ENCODE measurements at regions not wholly inside any gene's neighbourhood (a gene's known extent, or its start where the extent isn't known, plus 50 kb on each side); places are given as distances from the start of the nearest gene placed in this dataset.
A peak's percentile ranks its signal among the peaks of the same experiment; 100 is the strongest.

DNA sequence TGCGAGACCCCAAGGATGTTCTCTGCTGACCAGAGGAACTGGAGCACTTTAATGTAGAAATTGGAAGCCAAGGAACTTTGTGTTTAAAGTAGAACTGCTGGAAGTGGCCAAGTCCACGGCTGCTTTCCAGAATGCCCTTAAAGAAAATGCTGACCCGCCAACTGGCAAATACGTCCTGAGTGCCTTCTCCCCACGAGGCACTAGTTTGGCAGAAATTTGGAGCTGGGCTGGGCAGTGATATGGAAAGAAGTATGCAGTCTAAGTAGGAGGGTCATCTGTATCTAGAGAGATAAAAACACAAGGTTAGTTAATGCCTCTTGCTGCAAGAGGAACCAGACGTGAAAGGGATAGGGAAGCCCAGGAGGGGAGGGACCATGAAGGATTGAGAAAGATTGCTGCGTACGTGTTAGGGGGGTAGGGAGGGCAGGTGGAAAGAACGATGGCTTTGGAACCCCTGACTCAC, 59.3 kb upstream of the RFX8 start:
- TF ChIP-seq, protein P1, sequence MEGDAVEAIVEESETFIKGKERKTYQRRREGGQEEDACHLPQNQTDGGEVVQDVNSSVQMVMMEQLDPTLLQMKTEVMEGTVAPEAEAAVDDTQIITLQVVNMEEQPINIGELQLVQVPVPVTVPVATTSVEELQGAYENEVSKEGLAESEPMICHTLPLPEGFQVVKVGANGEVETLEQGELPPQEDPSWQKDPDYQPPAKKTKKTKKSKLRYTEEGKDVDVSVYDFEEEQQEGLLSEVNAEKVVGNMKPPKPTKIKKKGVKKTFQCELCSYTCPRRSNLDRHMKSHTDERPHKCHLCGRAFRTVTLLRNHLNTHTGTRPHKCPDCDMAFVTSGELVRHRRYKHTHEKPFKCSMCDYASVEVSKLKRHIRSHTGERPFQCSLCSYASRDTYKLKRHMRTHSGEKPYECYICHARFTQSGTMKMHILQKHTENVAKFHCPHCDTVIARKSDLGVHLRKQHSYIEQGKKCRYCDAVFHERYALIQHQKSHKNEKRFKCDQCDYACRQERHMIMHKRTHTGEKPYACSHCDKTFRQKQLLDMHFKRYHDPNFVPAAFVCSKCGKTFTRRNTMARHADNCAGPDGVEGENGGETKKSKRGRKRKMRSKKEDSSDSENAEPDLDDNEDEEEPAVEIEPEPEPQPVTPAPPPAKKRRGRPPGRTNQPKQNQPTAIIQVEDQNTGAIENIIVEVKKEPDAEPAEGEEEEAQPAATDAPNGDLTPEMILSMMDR (IDR thresholded peaks at IDR 0.05) = no peak
- TF ChIP-seq EP300 (IDR thresholded peaks at IDR 0.05) = no peak
- no peak for TF ChIP-seq POLR2A (IDR thresholded peaks at IDR 0.05)
- TF ChIP-seq POLR2AphosphoS5 (IDR thresholded peaks at IDR 0.05) = no peak

DNA sequence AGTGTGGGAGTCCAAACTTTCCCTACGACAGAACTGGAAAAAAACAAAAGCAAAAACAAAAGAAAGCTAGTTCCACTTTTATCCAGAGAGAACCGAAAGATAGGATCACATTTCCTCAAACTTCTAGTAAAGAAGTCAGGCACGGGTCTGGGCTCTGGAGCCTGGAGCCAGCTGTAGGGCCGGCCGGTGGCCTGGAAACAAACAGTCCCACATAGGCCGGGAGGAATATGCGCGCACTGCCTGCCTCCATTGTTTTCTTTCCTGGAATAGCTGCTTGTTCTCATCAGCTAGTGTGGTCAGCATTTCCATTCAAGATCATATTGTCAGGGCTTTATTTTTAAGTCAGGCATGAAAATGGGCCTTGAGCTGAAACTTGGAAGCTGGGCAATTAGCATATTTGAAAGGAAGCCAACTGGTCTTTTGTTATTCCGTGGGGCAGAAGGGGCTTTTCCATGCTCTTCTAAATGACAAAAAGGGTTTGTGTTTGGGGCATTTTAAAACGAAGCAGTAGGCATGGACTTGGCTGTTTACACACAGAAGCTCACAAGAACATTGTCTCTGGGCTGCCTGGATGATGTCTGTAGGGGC, 58.7 kb upstream of the RFX8 start:
- peaks cover 0 to 5% (median 0%) of the 10 kb centered on the region in 4 donors for H3K4me1 ChIP-seq
- H3K27me3 ChIP-seq = no peaks in the 10 kb centered on the region
- TF ChIP-seq, protein P1 (IDR thresholded peaks at IDR 0.05) = no peak
- TF ChIP-seq POLR2AphosphoS5 (IDR thresholded peaks at IDR 0.05) = no peak
- no peak for TF ChIP-seq POLR2A (IDR thresholded peaks at IDR 0.05)
- TF ChIP-seq EP300 (IDR thresholded peaks at IDR 0.05) = no peak
- 54 to 69% methylated on average over 10 of the region's 10 CpGs for WGBS, 2 donors
- DNase-seq (peak in 1 of 2 donors; percentile 27), ATAC-seq (ENCODE audit: low FRiP score in 2 of 2) (no peak)
- H3K36me3 ChIP-seq = no peaks in the 10 kb centered on the region
- no peaks in the 10 kb centered on the region for H3K9me3 ChIP-seq
- H3K27ac ChIP-seq = peak overlapping the region in 2 of 4 donors; percentile 21 to 53
- H3K4me3 ChIP-seq = no peak overlapping the region

More for the DNA sequence above, 59.3 kb upstream of the RFX8 start:
- peak in 1 of 2 donors; percentile 46 for ATAC-seq (ENCODE audit: low FRiP score in 2 of 2)
- no peaks in the 10 kb centered on the region for H3K36me3 ChIP-seq
- H3K27ac ChIP-seq = peak overlapping the region in 2 of 4 donors; percentile 21 to 53
- peaks cover 0 to 5% (median 0%) of the 10 kb centered on the region in 4 donors for H3K4me1 ChIP-seq
- no peaks in the 10 kb centered on the region for H3K27me3 ChIP-seq
- no peaks in the 10 kb centered on the region for H3K9me3 ChIP-seq
- DNase-seq = no peak
- WGBS, 2 donors = 50 to 52% methylated on average over 9 of the region's 9 CpGs
- no peak overlapping the region for H3K4me3 ChIP-seq

DNA sequence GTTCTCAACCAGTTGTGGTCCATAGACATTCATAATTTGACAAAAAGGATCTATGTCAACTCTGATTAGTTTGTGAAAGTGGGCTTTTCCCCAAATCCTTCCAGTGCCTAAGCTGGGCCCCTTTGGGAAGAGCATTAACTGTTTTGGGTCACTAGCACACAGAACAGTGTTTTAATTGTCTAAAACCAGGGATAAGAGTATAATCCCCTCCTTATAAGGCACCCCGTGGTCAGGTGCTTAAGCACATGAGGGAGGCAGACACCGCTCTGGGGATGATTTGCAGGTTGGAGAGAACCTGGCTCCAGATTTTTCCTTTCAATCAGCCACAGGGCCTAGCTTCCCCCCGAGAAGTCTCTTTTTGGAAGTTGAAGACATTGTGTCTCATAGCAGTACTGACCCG, 53.6 kb upstream of the RFX8 start:
- H3K27me3 ChIP-seq = no peaks in the 10 kb centered on the region
- TF ChIP-seq EP300 (IDR thresholded peaks at IDR 0.05) (no peak), POLR2AphosphoS5 (IDR thresholded peaks at IDR 0.05) (no peak), POLR2A (IDR thresholded peaks at IDR 0.05) (no peak)
- TF ChIP-seq, protein P1 (IDR thresholded peaks at IDR 0.05) = no peak
- peaks cover 0 to under 1% (median 0%) of the 10 kb centered on the region in 4 donors for H3K4me1 ChIP-seq
- 88 to 91% methylated on average over 3 to 4 of the region's 4 CpGs for WGBS, 2 donors
- no peaks in the 10 kb centered on the region for H3K9me3 ChIP-seq
- no peak overlapping the region for H3K4me3 ChIP-seq
- H3K27ac ChIP-seq = no peak overlapping the region
- ATAC-seq (ENCODE audit: low FRiP score in 2 of 2) (no peak), DNase-seq (no peak)
- H3K36me3 ChIP-seq = no peaks in the 10 kb centered on the region

DNA sequence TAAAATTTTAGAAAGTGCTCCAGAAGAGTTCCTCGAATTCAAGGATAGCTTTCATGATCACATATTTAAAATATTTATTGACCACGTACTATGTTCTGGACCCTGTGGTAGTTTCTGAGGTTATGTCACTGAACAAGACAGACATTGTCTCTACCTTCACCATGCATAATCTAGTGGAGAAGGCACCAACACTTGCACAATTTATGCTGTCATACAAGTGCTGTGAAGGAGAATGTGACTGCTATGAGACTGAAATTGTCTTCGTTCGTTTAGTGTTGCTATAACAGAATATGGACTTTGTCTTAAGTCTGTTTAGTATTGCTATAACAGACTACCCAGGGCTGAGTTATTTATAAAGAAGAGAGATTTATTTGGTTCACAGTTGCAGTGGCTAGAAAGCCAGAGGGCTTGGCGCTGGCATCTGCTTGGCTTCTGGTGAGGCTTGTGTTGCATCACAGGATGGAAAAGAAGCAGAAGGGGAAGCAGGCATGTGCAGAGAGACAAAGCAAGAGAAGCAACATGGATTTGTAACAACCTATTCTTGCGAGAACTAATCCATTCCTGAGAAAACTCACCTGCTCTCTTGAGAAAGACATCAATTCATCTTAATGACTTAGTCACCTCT, 50.0 kb upstream of the RFX8 start:
- TF ChIP-seq EP300 (IDR thresholded peaks at IDR 0.05) = no peak
- Histone ChIP-seq H3K27me3 (no peaks in the 10 kb centered on the region), H3K9me3 (no peaks in the 10 kb centered on the region), H3K27ac (no peak overlapping the region), H3K4me1 (peaks cover 0 to 5% (median 0%) of the 10 kb centered on the region in 4 donors), H3K36me3 (no peaks in the 10 kb centered on the region), H3K4me3 (no peak overlapping the region)
- ATAC-seq (ENCODE audit: low FRiP score in 2 of 2) = no peak
- no peak for DNase-seq
- WGBS, 2 donors = 68 to 71% methylated on average over 6 of the region's 6 CpGs
